ACC112 (cell line): ENCODE measurements at regions not wholly inside any gene's neighbourhood (a gene's known extent, or its start where the extent isn't known, plus 50 kb on each side); places are given as distances from the start of the nearest gene placed in this dataset.
"Not testable (repeated sequence)": the region's sequence is repeated elsewhere in the genome, so short reads cannot be mapped to it uniquely, and the experiment has no call there.

Source experiments
- H2AFZ ChIP-seq: fragments of 200-600 bp; sonication (generic); one replicate; pipeline ENCODE4 v1.6.0; 2017; ENCODE audit warnings: antibody characterized with exemption, low read length; ENCODE audit not compliant: unreplicated experiment
- H3K27ac ChIP-seq: fragments of 200-600 bp; sonication (generic); 2 replicates; pipeline ENCODE4 v1.5.1; 2014; ENCODE audit warnings: low read depth, mild to moderate bottlenecking, antibody characterized with exemption, low read length, moderate library complexity
- H3K27me3 ChIP-seq: fragments of 200-600 bp; sonication (generic); 2 replicates; pipeline ENCODE4 v1.6.1; 2014; ENCODE audit warnings: mild to moderate bottlenecking, antibody characterized with exemption, low read length, moderate library complexity, mixed read lengths; ENCODE audit not compliant: insufficient read depth
- H3K36me3 ChIP-seq: fragments of 200-600 bp; sonication (generic); 2 replicates; pipeline ENCODE4 v1.6.1; 2016; ENCODE audit warnings: mild to moderate bottlenecking, antibody characterized with exemption, low read length, moderate library complexity, mixed read lengths; ENCODE audit not compliant: insufficient read depth
- H3K4me1 ChIP-seq: fragments of 200-600 bp; sonication (generic); one replicate; pipeline ENCODE4 v1.6.1; 2016; ENCODE audit warnings: low read length, mixed read lengths; ENCODE audit not compliant: insufficient read depth, unreplicated experiment, control insufficient read depth
- H3K4me3 ChIP-seq: fragments of 200-600 bp; sonication (generic); 2 replicates; pipeline ENCODE4 v1.5.1; 2014; ENCODE audit warnings: mild to moderate bottlenecking, low read depth, low read length
- H3K79me2 ChIP-seq: fragments of 200-600 bp; sonication (generic); one replicate; pipeline ENCODE4 v1.6.0; 2016; ENCODE audit warnings: low read length; ENCODE audit not compliant: control insufficient read depth, unreplicated experiment, insufficient read depth

DNA sequence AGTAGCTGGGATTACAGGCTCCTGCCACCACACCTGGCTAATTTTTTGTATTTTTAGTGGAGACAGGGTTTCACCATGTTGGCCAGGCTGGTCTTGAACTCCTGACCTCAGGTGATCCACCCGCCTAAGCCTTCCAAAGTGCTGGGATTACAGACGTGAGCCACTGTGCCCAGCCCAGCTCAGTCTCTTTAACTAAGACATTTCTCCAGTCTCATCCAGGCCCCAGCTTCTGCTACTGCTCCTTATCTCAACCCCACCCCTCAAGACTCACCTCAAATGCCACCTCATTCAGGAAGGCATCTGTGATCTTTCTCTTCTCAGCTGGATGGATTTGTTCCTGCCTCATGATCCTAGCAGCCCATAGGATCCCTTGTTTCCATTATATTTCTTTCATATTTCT lies 85.9 kb upstream of the GRAMD1B start:
- H3K27me3 ChIP-seq: peaks cover 40% of the 10 kb centered on the region
- not testable (repeated sequence) for H3K4me1 ChIP-seq, H3K27ac ChIP-seq, H3K79me2 ChIP-seq, H3K36me3 ChIP-seq, H3K4me3 ChIP-seq, H2AFZ ChIP-seq

DNA sequence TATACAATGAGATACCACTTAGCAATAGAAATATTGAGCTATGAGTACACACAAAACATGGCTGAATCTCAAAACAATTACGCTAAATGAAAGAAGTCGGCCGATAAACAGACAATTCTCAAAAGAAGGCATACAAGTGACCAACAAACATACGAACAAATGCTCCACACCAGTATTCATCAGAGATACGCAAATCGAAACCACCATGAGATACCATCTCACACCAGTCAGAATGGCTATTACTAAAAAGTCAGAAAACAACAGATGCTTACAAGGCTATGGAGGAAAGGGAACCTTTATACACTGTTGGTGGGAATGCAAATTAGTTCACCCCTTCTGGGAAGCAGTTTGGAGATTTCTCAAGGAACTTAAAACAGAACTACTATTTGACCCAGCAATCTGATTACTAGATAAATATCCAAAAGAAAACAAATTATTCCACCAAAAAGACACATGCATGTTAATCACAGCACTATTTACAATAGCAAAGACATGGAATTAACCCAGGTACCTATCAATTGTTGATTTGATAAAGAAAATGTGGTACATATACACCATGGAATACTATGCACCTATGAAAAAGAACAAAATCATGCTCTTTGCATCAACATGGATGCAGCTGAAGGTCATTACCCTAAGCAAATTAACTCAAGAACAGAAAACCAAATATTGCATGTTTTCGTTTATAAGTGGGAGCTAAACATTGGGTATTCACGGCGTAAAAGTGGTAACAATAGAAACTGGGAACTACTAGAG lies 90.9 kb upstream of the GRAMD1B start:
- Histone ChIP-seq H3K27ac (no peak overlapping the region), H3K36me3 (no peaks in the 10 kb centered on the region), H2AFZ (no peak overlapping the region), H3K79me2 (no peaks in the 10 kb centered on the region), H3K4me3 (no peak overlapping the region), H3K4me1 (no peaks in the 10 kb centered on the region), H3K27me3 (peaks cover 32% of the 10 kb centered on the region)

DNA sequence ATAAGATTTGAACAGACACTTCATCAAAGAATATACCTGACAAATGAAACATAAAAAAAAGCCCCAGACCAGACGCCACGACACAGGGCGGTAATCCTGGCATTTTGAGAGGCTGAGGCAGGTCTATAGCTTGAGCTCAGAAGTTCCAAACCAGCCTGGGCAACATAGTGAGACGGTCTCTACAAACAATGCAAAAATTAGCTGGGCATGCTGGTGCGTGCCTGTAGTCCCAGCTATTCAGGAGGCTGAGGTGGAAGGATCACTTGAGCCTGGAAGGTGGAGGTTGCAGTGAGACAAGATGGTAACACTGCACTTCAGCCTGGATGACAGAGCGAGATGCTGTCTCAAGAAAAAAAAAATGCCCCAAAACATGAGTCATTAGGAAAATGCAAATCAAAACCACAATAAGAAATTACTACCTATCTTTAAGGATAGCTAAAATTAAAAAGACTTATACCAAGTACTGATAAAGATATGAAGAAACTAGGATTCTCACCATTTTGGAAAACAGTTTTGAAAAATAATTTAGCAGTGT lies 91.7 kb upstream of the GRAMD1B start:
- Histone ChIP-seq H3K27ac (no peak overlapping the region), H3K27me3 (peaks cover 32% of the 10 kb centered on the region), H3K36me3 (no peaks in the 10 kb centered on the region), H3K79me2 (no peaks in the 10 kb centered on the region), H2AFZ (no peak overlapping the region), H3K4me1 (no peaks in the 10 kb centered on the region), H3K4me3 (no peak overlapping the region)

DNA sequence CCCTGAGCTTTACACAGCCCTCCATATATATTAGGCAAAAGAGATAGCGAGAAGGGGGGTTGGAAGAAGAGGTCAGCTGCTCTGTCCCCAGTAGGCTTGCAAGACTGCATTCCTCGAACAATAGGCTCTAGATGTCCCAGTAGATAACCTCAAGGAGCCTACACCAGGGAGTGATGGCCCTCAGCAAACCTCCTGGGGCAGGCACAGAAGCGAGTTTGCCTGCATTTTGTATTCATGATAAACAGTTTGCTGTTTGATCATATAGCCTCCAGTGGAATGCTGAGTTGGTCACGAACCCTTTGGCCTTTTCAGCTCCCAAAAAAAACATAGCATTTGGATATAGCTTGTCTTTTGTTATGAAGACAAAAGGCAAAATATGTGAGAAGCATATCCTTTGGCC lies 95.1 kb upstream of the GRAMD1B start:
- no peaks in the 10 kb centered on the region for H3K4me1 ChIP-seq
- no peak overlapping the region for H3K4me3 ChIP-seq
- no peak overlapping the region for H2AFZ ChIP-seq
- no peaks in the 10 kb centered on the region for H3K79me2 ChIP-seq
- H3K27me3 ChIP-seq: peaks cover 39% of the 10 kb centered on the region
- H3K27ac ChIP-seq: no peak overlapping the region
- H3K36me3 ChIP-seq: no peaks in the 10 kb centered on the region

DNA sequence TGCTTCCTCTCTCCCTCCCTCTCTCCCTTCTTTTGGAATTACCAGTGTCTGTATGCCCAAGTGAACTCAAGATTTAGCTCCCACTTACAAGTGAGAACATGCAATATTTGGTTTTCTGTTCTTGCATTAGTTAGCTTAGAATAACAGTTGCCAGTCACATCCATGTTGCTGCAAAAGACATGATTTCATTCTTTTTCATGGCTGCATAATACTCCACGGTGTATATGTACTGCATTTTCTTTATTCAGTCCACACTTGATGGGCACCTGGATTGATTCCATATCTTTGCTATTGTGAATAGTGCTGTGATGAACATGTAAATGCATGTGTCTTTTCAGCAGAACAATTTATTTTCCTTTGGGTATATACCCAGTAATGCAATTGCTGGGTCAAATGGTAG lies 97.5 kb upstream of the GRAMD1B start:
- H3K79me2 ChIP-seq, H2AFZ ChIP-seq, H3K36me3 ChIP-seq, H3K4me3 ChIP-seq, H3K4me1 ChIP-seq, H3K27ac ChIP-seq: not testable (repeated sequence)
- peaks cover 61% of the 10 kb centered on the region for H3K27me3 ChIP-seq

DNA sequence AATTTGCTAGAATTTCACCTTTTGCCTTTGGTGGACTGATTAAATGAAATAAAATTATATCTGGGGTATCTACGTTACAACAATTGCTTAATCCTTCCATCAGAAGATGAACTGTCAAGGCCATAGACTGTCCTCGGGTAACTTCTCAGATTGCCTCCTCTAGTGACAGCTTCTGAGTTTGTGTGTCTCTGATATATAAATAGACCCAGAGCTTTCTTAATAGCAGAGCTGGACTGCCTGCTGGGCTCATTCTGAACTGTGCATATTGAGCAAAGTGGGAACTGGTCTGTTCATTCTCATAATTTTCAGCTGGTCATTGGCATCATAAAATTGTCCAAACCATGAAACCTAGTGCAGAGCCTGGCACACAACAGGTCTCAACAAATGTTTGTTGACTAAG lies 99.1 kb upstream of the GRAMD1B start:
- Histone ChIP-seq H2AFZ (no peak overlapping the region), H3K27me3 (peaks cover 50% of the 10 kb centered on the region), H3K36me3 (no peaks in the 10 kb centered on the region), H3K4me3 (no peak overlapping the region), H3K4me1 (no peaks in the 10 kb centered on the region), H3K27ac (no peak overlapping the region), H3K79me2 (no peaks in the 10 kb centered on the region)

DNA sequence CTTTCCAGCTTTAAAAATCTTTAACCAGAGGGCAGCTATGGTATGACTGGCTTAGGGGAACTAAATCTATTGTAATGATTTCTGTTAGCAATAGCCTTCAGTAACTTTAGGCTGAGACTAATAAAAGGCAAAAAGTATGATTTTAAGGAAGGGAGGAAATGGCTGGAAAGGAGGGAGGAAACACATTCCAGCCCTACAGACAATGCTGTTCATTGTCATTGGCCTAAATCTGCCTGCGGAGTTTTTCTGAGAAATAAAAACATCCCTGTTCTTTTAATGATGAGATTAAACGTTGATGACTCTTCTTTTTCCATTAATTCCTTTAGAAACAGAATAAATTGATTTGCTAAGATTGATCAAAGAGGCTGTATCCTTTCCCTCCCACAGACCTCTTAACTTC lies 99.6 kb upstream of the GRAMD1B start:
- Histone ChIP-seq H3K79me2 (no peaks in the 10 kb centered on the region), H3K27ac (no peak overlapping the region), H2AFZ (no peak overlapping the region), H3K4me3 (no peak overlapping the region), H3K27me3 (peaks cover 49% of the 10 kb centered on the region), H3K4me1 (no peaks in the 10 kb centered on the region), H3K36me3 (no peaks in the 10 kb centered on the region)

DNA sequence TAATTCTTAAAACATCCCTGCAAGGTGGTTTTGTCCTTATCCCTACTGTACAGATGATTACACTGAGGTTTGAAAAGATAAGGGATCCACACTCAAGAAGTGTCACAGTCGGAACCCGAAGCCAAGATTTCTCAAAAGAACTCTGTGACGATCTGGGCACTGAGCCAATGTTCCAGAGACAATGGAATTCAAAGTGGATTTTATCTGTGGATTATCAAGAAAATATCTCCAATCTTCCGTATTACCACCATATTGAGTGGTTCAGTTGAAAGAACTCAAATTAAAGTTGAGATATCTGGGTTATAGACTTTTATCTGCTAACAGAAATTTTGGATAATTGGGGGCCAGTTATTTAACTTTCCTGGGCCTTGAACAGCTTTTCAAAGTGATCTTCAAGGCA lies 100.0 kb upstream of the GRAMD1B start:
- Histone ChIP-seq H3K27ac (no peak overlapping the region), H3K36me3 (no peaks in the 10 kb centered on the region), H3K4me3 (no peak overlapping the region), H2AFZ (no peak overlapping the region), H3K4me1 (no peaks in the 10 kb centered on the region), H3K27me3 (peaks cover 49% of the 10 kb centered on the region), H3K79me2 (no peaks in the 10 kb centered on the region)

DNA sequence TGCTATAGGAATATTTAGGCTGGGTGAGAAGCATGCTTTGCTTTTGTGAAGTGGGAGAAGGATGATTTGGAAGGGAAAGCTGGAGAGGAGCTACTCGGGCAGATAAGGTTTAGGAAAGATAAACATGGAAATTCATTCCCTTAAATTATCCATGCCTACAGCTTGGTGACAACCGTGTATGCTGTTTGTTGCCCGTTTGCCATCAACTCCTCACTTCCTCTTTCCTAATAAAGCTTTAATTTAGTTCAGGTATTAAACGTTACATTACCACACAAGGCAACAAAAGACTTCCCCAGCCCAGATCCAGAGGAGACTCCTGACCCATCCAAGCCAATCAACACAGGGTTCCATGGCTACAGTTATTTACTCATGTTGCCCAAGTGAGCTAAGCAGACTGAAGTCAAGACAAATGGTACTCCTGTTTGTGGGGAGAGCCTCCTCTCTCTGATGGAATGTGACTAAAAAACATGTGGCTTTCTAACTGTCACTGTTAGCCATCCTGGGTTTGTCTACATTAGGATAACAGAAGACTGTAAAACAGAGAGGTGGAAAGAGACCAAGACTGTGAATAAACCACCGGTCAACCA lies 101.7 kb upstream of the GRAMD1B start:
- no peaks in the 10 kb centered on the region for H3K4me1 ChIP-seq
- H3K27ac ChIP-seq: no peak overlapping the region
- no peaks in the 10 kb centered on the region for H3K79me2 ChIP-seq
- H3K4me3 ChIP-seq: no peak overlapping the region
- no peaks in the 10 kb centered on the region for H3K36me3 ChIP-seq
- H3K27me3 ChIP-seq: peaks cover 60% of the 10 kb centered on the region
- no peak overlapping the region for H2AFZ ChIP-seq

DNA sequence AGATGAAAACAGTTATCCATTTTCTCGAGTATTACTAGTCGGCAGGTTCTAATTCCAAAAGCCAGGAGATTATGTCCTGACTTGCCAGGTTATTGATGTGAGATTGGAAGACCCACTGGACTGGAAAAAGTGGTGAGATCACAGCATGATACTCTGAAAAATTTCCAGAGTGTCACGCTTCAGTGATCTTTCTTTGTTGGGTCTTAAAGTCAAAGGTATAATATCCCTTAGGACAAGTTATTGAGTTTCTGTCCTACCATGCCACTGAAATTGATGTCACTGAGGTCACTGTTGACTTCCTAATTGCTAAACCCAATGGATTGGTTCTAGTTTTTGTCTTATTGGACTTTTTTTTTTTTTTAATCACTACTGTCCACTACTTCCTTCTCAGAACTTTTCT lies 104.5 kb upstream of the GRAMD1B start:
- Histone ChIP-seq H3K27me3 (peaks cover 77% of the 10 kb centered on the region), H3K79me2 (no peaks in the 10 kb centered on the region), H3K4me3 (no peak overlapping the region), H2AFZ (no peak overlapping the region), H3K27ac (no peak overlapping the region), H3K4me1 (no peaks in the 10 kb centered on the region), H3K36me3 (no peaks in the 10 kb centered on the region)

DNA sequence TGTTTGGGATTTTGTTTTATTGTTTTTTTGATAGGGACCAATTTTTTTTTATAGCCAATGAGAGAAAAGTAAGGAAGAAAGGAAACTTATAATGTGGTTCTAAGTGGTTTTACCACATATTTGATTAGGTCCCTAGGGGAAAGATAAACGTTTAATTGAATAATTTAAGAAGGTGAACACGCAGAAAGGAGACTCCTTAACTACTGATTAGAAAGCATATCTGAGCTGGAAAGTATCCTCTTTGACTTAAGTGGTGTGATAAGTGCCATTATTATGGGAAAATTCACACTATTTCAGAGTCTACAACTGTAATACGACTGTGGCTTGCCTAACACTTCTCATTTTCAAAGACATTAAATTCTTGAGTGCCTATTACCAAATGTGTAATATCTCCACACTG lies 106.5 kb upstream of the GRAMD1B start:
- Histone ChIP-seq H3K4me3 (no peak overlapping the region), H3K4me1 (no peaks in the 10 kb centered on the region), H3K36me3 (no peaks in the 10 kb centered on the region), H3K79me2 (no peaks in the 10 kb centered on the region), H3K27ac (no peak overlapping the region), H2AFZ (no peak overlapping the region), H3K27me3 (peaks cover 75% of the 10 kb centered on the region)
